K562 (cell line): ENCODE measurements at regions not wholly inside any gene's neighbourhood (a gene's known extent, or its start where the extent isn't known, plus 50 kb on each side); places are given as distances from the start of the nearest gene placed in this dataset.

ENCODE experiments used
- ATAC-seq: fragments of 200-7000 bp; cut with Tn5 transposase; 3 replicates; pipeline ENCODE4 v1.9.1; 2020; ENCODE audit warnings: moderate library complexity
- BruUV-seq: library from RNA; stranded (reverse); fragments of 400-500 nt; replicated peaks from 2 replicates; lab custom pipeline; 2021; lab: Mats Ljungman, UMichigan
- CTCF ChIA-PET: fragments of 300-600 bp; formaldehyde crosslinking; extraction: SDS; loops from one replicate; lab custom pipeline; 2021; ENCODE audit warnings: low intra/inter-chr PET ratio; lab: Yijun Ruan, JAX
- POLR2A ChIA-PET: fragments of 300-600, 350-650 bp; sonication (Branson Sonifier 250); formaldehyde crosslinking; extraction: SDS; loops from one replicate; lab custom pipeline; 2021; ENCODE audit warnings: antibody characterized with exemption, inconsistent platforms; lab: Yijun Ruan, JAX
- DNase-seq, 4 experiments: peaks; one replicate each; pipeline versions ENCODE4 v3.0.0 to v3.0.0-alpha.2; 2011 to 2018; ENCODE audit warnings: low spot score in 3 of 4, mixed read lengths in 3 of 4; ENCODE audit errors: extremely low read depth in 1 of 4
- FAIRE-seq: peaks from 2 replicates; lab custom pipeline; 2011; peaks lifted over from hg19 to GRCh38; lab: Jason Lieb, UNC
- H2AFZ ChIP-seq: 2 replicates; pipeline ENCODE4 v1.6.0; 2011; ENCODE audit warnings: low read depth, low read length, control low read depth, inconsistent platforms
- H3K27ac ChIP-seq: fragments of 200-600 bp; 3 replicates; pipeline ENCODE4 v1.8.0; 2011; ENCODE audit warnings: low read depth, mild to moderate bottlenecking, control low read depth, inconsistent platforms, low read length, moderate library complexity, mixed read lengths; ENCODE audit errors: extremely low read depth
- H3K27me3 ChIP-seq, 2 experiments: fragments of 300-600 bp in 1 of 2; 2 replicates in 1 of 2; 3 replicates in 1 of 2; pipeline versions ENCODE4 v1.6.0 to v1.8.0; 2011; ENCODE audit warnings: inconsistent platforms in 2 of 2, low read length in 2 of 2, mild to moderate bottlenecking in 1 of 2, mixed read lengths in 1 of 2, moderate library complexity in 1 of 2; ENCODE audit not compliant: control insufficient read depth in 2 of 2, insufficient read depth in 2 of 2
- H3K36me3 ChIP-seq: fragments of 300-600 bp; 3 replicates; pipeline ENCODE4 v1.8.0; 2011; ENCODE audit warnings: mild to moderate bottlenecking, low read length, inconsistent platforms; ENCODE audit not compliant: control insufficient read depth, insufficient read depth
- H3K4me1 ChIP-seq, 2 experiments: fragments of 200-600 bp in 1 of 2; replicated peaks in 1 of 2; 2 replicates in 1 of 2; 3 replicates in 1 of 2; pipeline versions ENCODE4 v1.5.1 to v1.8.0; 2011; ENCODE audit warnings: inconsistent platforms in 2 of 2, low read length in 2 of 2, mild to moderate bottlenecking in 1 of 2, mixed read lengths in 1 of 2, moderate library complexity in 1 of 2; ENCODE audit not compliant: control insufficient read depth in 2 of 2, insufficient read depth in 2 of 2
- H3K4me2 ChIP-seq: 2 replicates; pipeline ENCODE4 v1.6.1; 2011; ENCODE audit warnings: low read length, control low read depth, inconsistent platforms, mixed read lengths; ENCODE audit not compliant: insufficient read depth
- H3K4me3 ChIP-seq: fragments of 200-600 bp; sonication (generic), shearing (Covaris generic); 2 replicates; pipeline ENCODE4 v1.5.1; 2016; ENCODE audit warnings: control low read depth, inconsistent platforms
- H3K79me2 ChIP-seq: fragments of 200-600 bp; 3 replicates; pipeline ENCODE4 v1.8.0; 2011; ENCODE audit warnings: low read length, inconsistent platforms; ENCODE audit not compliant: control insufficient read depth, insufficient read depth
- H3K9ac ChIP-seq, 2 experiments: 2 replicates each; pipeline versions ENCODE4 v1.6.0 to v1.6.1; 2011; ENCODE audit warnings: low read depth in 2 of 2, low read length in 2 of 2, control low read depth in 1 of 2, inconsistent platforms in 1 of 2, mild to moderate bottlenecking in 1 of 2, mixed read lengths in 1 of 2; ENCODE audit not compliant: insufficient read depth in 1 of 2
- H3K9me1 ChIP-seq: one replicate; pipeline ENCODE4 v1.6.0; 2011; ENCODE audit warnings: inconsistent platforms, mild to moderate bottlenecking, low read length, moderate library complexity; ENCODE audit not compliant: control insufficient read depth, insufficient read depth
- H3K9me3 ChIP-seq: replicated peaks from 2 replicates; pipeline ENCODE4 v1.5.1; 2011; ENCODE audit warnings: low read depth, low read length, inconsistent platforms; ENCODE audit not compliant: control insufficient read depth, insufficient read depth
- H4K20me1 ChIP-seq: replicated peaks from 2 replicates; pipeline ENCODE4 v1.6.1; 2011; ENCODE audit warnings: low read length, inconsistent platforms, mixed read lengths; ENCODE audit not compliant: control insufficient read depth, insufficient read depth
- BHLHE40 ChIP-seq: IDR thresholded peaks from 2 replicates; pipeline ENCODE4 v1.6.1; 2011; ENCODE audit warnings: low read length, improper control_type of control experiment
- CCNT2 ChIP-seq: IDR thresholded peaks from 2 replicates; pipeline ENCODE4 v1.6.1; 2011; ENCODE audit warnings: borderline replicate concordance, low read depth, mild to moderate bottlenecking, moderate library complexity, mixed read lengths, low read length; ENCODE audit not compliant: insufficient read length; ENCODE audit errors: extremely low read depth
- ELF1 ChIP-seq: fragments of 200-800 bp; sonication (Bioruptor generic); IDR thresholded peaks from 2 replicates; pipeline ENCODE4 v1.6.1; 2016; ENCODE audit warnings: missing genetic modification characterization, missing compliant biosample characterization
- ETV5 ChIP-seq: sonication (generic); formaldehyde crosslinking; IDR thresholded peaks from 2 replicates; pipeline ENCODE4 v1.4.0; 2020; ENCODE audit warnings: low read depth, mild to moderate bottlenecking, missing genetic modification reagents
- FOXJ2 ChIP-seq: fragments of 200-800 bp; sonication (Bioruptor generic); IDR thresholded peaks from 2 replicates; pipeline ENCODE4 v1.6.1; 2016; ENCODE audit warnings: missing genetic modification characterization, missing compliant biosample characterization
- GATAD2A ChIP-seq: fragments of 450-650 bp; IDR thresholded peaks from 2 replicates; pipeline ENCODE4 v1.6.1; 2017
- GTF2A2 ChIP-seq: IDR thresholded peaks from 2 replicates; pipeline ENCODE4 v1.6.1; 2016; ENCODE audit warnings: mild to moderate bottlenecking, missing genetic modification characterization, missing compliant biosample characterization
- HOXB6 ChIP-seq: fragments of 250-450 bp; sonication (Bioruptor Pico); IDR thresholded peaks from 2 replicates; pipeline ENCODE4 v1.5.1; 2022; ENCODE audit warnings: mild to moderate bottlenecking, borderline replicate concordance
- RBM22 ChIP-seq: fragments of 200-400 bp; formaldehyde crosslinking; IDR thresholded peaks from 2 replicates; pipeline ENCODE4 v1.6.1; 2018; ENCODE audit warnings: low read length, low read depth; ENCODE audit not compliant: poor library complexity, severe bottlenecking
- TCF7L2 ChIP-seq: fragments of 150-350 bp; IDR thresholded peaks from 2 replicates; pipeline ENCODE4 v1.6.1; 2016; ENCODE audit warnings: low read depth, mild to moderate bottlenecking, low read length, moderate library complexity
- THRAP3 ChIP-seq: fragments of 450-650 bp; IDR thresholded peaks from 2 replicates; pipeline ENCODE4 v1.6.1; 2016; ENCODE audit warnings: mild to moderate bottlenecking, inconsistent platforms, borderline replicate concordance
- ZKSCAN3 ChIP-seq: fragments of 250-450 bp; sonication (Bioruptor Pico); IDR thresholded peaks from 2 replicates; pipeline ENCODE4 v1.4.0; 2020
- ZNF239 ChIP-seq: fragments of 250-450 bp; sonication (Bioruptor Pico); IDR thresholded peaks from 2 replicates; pipeline ENCODE4 v1.4.0; 2020; ENCODE audit warnings: mild to moderate bottlenecking
- WGBS: fragments of 100-300 bp; shearing (Covaris generic); methylation state at CpG from one replicate; pipeline ENCODE4 v1.1.6; 2016; ENCODE audit warnings: low coverage, mixed read lengths; ENCODE audit not compliant: insufficient coverage; ENCODE audit errors: missing lambda C conversion rate; 5-methylcytosine and 5-hydroxymethylcytosine counted together
- in situ Hi-C: fragments of 300-500 bp; cut with MboI; formaldehyde crosslinking; loops from 4 replicates; pipeline ENCODE4 v1.15.0; 2018; ENCODE audit warnings: inconsistent platforms, mixed read lengths
- intact Hi-C: fragments of 100-400 bp; cut with micrococcal nuclease; formaldehyde crosslinking; loops from 2 replicates; pipeline ENCODE4 v1.14.2; 2022
- TF ChIP-seq, protein P1 (sequence below): IDR thresholded peaks from 3 replicates; pipeline ENCODE4 v1.6.1; 2011; ENCODE audit warnings: borderline replicate concordance, mild to moderate bottlenecking; ENCODE audit not compliant: insufficient read length, insufficient read depth
- TF ChIP-seq, protein P2 (sequence below): fragments of 200-800 bp; sonication (Bioruptor generic); IDR thresholded peaks from 2 replicates; pipeline ENCODE4 v1.6.1; 2017; ENCODE audit warnings: missing genetic modification characterization, missing compliant biosample characterization
- TF ChIP-seq, protein P3 (sequence below), 3 experiments: IDR thresholded peaks in 2 of 3; conservative IDR thresholded peaks in 1 of 3; 2 replicates each; pipeline ENCODE4 v1.5.1; 2011 to 2012; ENCODE audit warnings: low read length in 3 of 3, mild to moderate bottlenecking in 3 of 3, control low read depth in 2 of 3, improper control_type of control experiment in 1 of 3, inconsistent platforms in 1 of 3, low read depth in 1 of 3, mixed read lengths in 1 of 3, moderate library complexity in 1 of 3; ENCODE audit not compliant: insufficient read depth in 2 of 3

DNA sequence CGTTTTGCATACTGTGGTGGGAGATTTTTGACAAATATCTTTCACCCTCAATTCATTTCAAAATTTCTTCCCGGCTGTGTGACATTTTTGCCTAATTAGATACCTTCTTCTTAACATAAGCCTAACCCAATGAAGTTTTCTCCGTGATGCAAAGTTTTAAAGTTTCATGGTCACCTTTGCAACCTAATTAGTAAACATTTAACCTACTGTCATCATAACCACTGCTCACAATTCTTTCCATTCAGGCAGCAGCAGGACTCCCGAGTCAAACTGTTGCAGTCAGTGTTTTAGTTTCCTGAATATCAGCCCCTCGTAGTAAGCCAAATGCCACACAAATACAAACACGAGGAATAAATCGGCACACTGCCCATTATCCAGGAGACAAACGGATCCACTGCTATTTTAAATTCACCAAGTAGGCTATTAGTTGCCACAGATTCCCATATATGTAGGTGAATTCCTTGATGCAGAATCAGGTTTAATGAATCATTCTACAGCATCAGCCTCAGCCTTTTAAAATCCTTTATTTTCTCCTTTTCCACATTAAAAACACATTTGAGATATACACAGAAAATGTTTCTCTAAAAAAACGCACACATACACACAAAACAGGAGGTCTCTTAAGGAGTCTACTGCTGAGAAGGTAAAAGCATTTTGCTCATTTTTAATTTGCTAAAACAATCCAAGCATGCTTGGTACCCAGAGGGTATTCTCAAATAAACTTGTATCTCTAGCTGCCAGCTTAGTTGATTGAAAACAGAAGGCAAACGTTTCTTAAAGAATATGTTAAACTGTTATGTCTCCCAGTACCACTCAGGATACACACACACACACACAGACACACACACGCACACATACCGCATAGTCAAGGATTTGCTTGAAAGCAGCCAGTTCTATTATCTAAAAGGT is 106.5 kb upstream of the KCTD1 start:
- Histone ChIP-seq H3K9me1 (no peaks in the 10 kb centered on the region), H3K9ac (no peak overlapping the region), H3K27ac (no peak overlapping the region), H3K4me2 (no peak overlapping the region), H3K4me3 (no peak overlapping the region), H3K79me2 (no peaks in the 10 kb centered on the region), H4K20me1 (no peaks in the 10 kb centered on the region), H3K9me3 (no peaks in the 10 kb centered on the region), H3K27me3 (peaks cover 5 to 9% of the 10 kb centered on the region in 2 experiments; a peak in 1 of 5 replicates), H3K36me3 (no peaks in the 10 kb centered on the region), H3K4me1 (peaks cover 0 to 9% of the 10 kb centered on the region in 2 experiments; a peak in 1 of 5 replicates), H2AFZ (no peak overlapping the region)
- 3% methylated on average over 12 of the region's 12 CpGs for WGBS
- DNase-seq, result no peak
- FAIRE-seq, result no peak
- ATAC-seq, result no peak
- CTCF ChIA-PET, result no interaction called here
- no TSS peak for BruUV-seq
- intact Hi-C loops (no loop called here), in situ Hi-C loops (no loop called here)
- POLR2A ChIA-PET, result no interaction called here
- TF ChIP-seq GATAD2A, result no peak
- TF ChIP-seq, protein P1, sequence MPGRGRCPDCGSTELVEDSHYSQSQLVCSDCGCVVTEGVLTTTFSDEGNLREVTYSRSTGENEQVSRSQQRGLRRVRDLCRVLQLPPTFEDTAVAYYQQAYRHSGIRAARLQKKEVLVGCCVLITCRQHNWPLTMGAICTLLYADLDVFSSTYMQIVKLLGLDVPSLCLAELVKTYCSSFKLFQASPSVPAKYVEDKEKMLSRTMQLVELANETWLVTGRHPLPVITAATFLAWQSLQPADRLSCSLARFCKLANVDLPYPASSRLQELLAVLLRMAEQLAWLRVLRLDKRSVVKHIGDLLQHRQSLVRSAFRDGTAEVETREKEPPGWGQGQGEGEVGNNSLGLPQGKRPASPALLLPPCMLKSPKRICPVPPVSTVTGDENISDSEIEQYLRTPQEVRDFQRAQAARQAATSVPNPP, result no peak
- no peak for TF ChIP-seq CCNT2
- no peak for TF ChIP-seq BHLHE40
- no peak for TF ChIP-seq ETV5 (CRISPR knock-in tag)
- TF ChIP-seq, protein P2, sequence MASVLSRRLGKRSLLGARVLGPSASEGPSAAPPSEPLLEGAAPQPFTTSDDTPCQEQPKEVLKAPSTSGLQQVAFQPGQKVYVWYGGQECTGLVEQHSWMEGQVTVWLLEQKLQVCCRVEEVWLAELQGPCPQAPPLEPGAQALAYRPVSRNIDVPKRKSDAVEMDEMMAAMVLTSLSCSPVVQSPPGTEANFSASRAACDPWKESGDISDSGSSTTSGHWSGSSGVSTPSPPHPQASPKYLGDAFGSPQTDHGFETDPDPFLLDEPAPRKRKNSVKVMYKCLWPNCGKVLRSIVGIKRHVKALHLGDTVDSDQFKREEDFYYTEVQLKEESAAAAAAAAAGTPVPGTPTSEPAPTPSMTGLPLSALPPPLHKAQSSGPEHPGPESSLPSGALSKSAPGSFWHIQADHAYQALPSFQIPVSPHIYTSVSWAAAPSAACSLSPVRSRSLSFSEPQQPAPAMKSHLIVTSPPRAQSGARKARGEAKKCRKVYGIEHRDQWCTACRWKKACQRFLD, result no peak
- TF ChIP-seq FOXJ2 (tag), result no peak
- no peak for TF ChIP-seq THRAP3
- TF ChIP-seq GTF2A2, result no peak
- no peak for TF ChIP-seq HOXB6 (CRISPR knock-in tag)
- no peak for TF ChIP-seq TCF7L2
- no peak for TF ChIP-seq ELF1 (tag)
- TF ChIP-seq ZNF239 (CRISPR knock-in tag), result no peak
- TF ChIP-seq, protein P3, sequence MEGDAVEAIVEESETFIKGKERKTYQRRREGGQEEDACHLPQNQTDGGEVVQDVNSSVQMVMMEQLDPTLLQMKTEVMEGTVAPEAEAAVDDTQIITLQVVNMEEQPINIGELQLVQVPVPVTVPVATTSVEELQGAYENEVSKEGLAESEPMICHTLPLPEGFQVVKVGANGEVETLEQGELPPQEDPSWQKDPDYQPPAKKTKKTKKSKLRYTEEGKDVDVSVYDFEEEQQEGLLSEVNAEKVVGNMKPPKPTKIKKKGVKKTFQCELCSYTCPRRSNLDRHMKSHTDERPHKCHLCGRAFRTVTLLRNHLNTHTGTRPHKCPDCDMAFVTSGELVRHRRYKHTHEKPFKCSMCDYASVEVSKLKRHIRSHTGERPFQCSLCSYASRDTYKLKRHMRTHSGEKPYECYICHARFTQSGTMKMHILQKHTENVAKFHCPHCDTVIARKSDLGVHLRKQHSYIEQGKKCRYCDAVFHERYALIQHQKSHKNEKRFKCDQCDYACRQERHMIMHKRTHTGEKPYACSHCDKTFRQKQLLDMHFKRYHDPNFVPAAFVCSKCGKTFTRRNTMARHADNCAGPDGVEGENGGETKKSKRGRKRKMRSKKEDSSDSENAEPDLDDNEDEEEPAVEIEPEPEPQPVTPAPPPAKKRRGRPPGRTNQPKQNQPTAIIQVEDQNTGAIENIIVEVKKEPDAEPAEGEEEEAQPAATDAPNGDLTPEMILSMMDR (IDR thresholded peaks at IDR 0.05 in 2 of 3, conservative IDR thresholded peaks at IDR 0.05 in 1 of 3; ENCODE audit: insufficient read depth in 2 of 3, low read depth in 1 of 3, low read length in 3 of 3), result no peak
- no peak for TF ChIP-seq ZKSCAN3 (CRISPR knock-in tag)
- no peak for TF ChIP-seq RBM22
